DOHH2 (cell line): ENCODE measurements at regions not wholly inside any gene's neighbourhood (a gene's known extent, or its start where the extent isn't known, plus 50 kb on each side); places are given as distances from the start of the nearest gene placed in this dataset.

ENCODE experiments used
- H3F3A ChIP-seq: fragments of 200-600 bp; sonication (generic), shearing (Covaris generic); 2 replicates; pipeline ENCODE4 v1.6.0; 2016; ENCODE audit warnings: antibody characterized with exemption, mild to moderate bottlenecking; ENCODE audit not compliant: control insufficient read depth, insufficient read depth
- H3K27ac ChIP-seq: fragments of 200-600 bp; sonication (generic); 2 replicates; pipeline ENCODE4 v1.5.1; 2014; ENCODE audit warnings: low read depth, mild to moderate bottlenecking, low read length, moderate library complexity
- H3K27me3 ChIP-seq: fragments of 200-600 bp; sonication (generic); 2 replicates; pipeline ENCODE4 v1.6.1; 2014; ENCODE audit warnings: mild to moderate bottlenecking, low read length, mixed read lengths; ENCODE audit not compliant: control insufficient read depth
- H3K36me3 ChIP-seq: fragments of 200-600 bp; sonication (generic); 2 replicates; pipeline ENCODE4 v1.6.1; 2014; ENCODE audit warnings: mild to moderate bottlenecking, low read length, moderate library complexity, mixed read lengths; ENCODE audit not compliant: control insufficient read depth
- H3K4me1 ChIP-seq: fragments of 200-600 bp; sonication (generic); 2 replicates; pipeline ENCODE4 v1.6.1; 2014; ENCODE audit warnings: mild to moderate bottlenecking, low read length, mixed read lengths; ENCODE audit not compliant: control insufficient read depth
- H3K4me2 ChIP-seq: fragments of 200-600 bp; sonication (generic); 2 replicates; pipeline ENCODE4 v1.6.0; 2014; ENCODE audit warnings: mild to moderate bottlenecking, low read length, moderate library complexity
- H3K4me3 ChIP-seq: fragments of 200-600 bp; sonication (generic); 2 replicates; pipeline ENCODE4 v1.5.1; 2014; ENCODE audit warnings: mild to moderate bottlenecking, low read length, mixed read lengths
- H3K79me2 ChIP-seq: fragments of 200-600 bp; sonication (generic); 2 replicates; pipeline ENCODE4 v1.6.1; 2014; ENCODE audit warnings: mild to moderate bottlenecking, low read length, mixed read lengths; ENCODE audit not compliant: control insufficient read depth
- H3K9me2 ChIP-seq: fragments of 200-600 bp; sonication (generic); replicated peaks from 2 replicates; pipeline ENCODE4 v1.6.1; 2014; ENCODE audit warnings: mild to moderate bottlenecking, low read length, mixed read lengths; ENCODE audit not compliant: control insufficient read depth
- H3K9me3 ChIP-seq: fragments of 200-600 bp; sonication (generic); 2 replicates; pipeline ENCODE4 v1.6.1; 2014; ENCODE audit warnings: antibody characterized with exemption, low read length, mixed read lengths; ENCODE audit not compliant: control insufficient read depth, insufficient read depth
- H4K20me1 ChIP-seq: fragments of 200-600 bp; sonication (generic); 2 replicates; pipeline ENCODE4 v1.6.0; 2014; ENCODE audit warnings: low read depth, mild to moderate bottlenecking, antibody characterized with exemption, low read length, moderate library complexity; ENCODE audit not compliant: control insufficient read depth, insufficient read depth
- CTCF ChIP-seq: fragments of 200-600 bp; sonication (generic); IDR thresholded peaks from one replicate; pipeline ENCODE4 v1.5.1; 2014; ENCODE audit warnings: antibody characterized with exemption, mild to moderate bottlenecking, low read depth, low read length; ENCODE audit not compliant: poor library complexity, severe bottlenecking
- EZH2phosphoT487 ChIP-seq: fragments of 200-600 bp; sonication (generic); IDR thresholded peaks from 2 replicates; pipeline ENCODE4 v1.6.1; 2017; ENCODE audit warnings: borderline replicate concordance, mild to moderate bottlenecking, antibody characterized with exemption, low read length, moderate library complexity, mixed read lengths

GRCh38 chr11:109363682-109364081, 58.3 kb upstream of the C11orf87 start:
- Histone ChIP-seq H3K9me2 (no peaks in the 10 kb centered on the region), H3K9me3 (no peaks in the 10 kb centered on the region), H3K4me2 (no peak overlapping the region), H3K4me1 (no peaks in the 10 kb centered on the region), H3K27me3 (no peaks in the 10 kb centered on the region), H3K4me3 (no peak overlapping the region), H3F3A (no peaks in the 10 kb centered on the region), H3K36me3 (no peaks in the 10 kb centered on the region), H3K79me2 (no peaks in the 10 kb centered on the region), H3K27ac (no peak overlapping the region), H4K20me1 (no peaks in the 10 kb centered on the region)
- TF ChIP-seq CTCF, result no peak
- no peak for TF ChIP-seq EZH2phosphoT487

- Histone ChIP-seq H3K4me1 (no peaks in the 10 kb centered on the region), H3K4me2 (no peak overlapping the region)
Measured at GRCh38 chr11:109364851-109365250, 57.1 kb upstream of the C11orf87 start.

GRCh38 chr11:109371444-109372176, 50.4 kb upstream of the C11orf87 start:
- no peak overlapping the region for H3K4me2 ChIP-seq
- H3K27me3 ChIP-seq, result no peaks in the 10 kb centered on the region
- H3K79me2 ChIP-seq, result no peaks in the 10 kb centered on the region
- no peaks in the 10 kb centered on the region for H3K9me2 ChIP-seq
- no peaks in the 10 kb centered on the region for H3K9me3 ChIP-seq
- H3F3A ChIP-seq, result no peaks in the 10 kb centered on the region
- H3K36me3 ChIP-seq, result no peaks in the 10 kb centered on the region
- H4K20me1 ChIP-seq, result no peaks in the 10 kb centered on the region
- no peaks in the 10 kb centered on the region for H3K4me1 ChIP-seq
- no peak overlapping the region for H3K4me3 ChIP-seq
- TF ChIP-seq EZH2phosphoT487, result no peak
- no peak for TF ChIP-seq CTCF
- no peak overlapping the region for H3K27ac ChIP-seq

More at GRCh38 chr11:109364851-109365250, 57.1 kb upstream of the C11orf87 start:
- H3K79me2 ChIP-seq, result no peaks in the 10 kb centered on the region
- H3K27ac ChIP-seq, result no peak overlapping the region
- no peak overlapping the region for H3K4me3 ChIP-seq
- no peaks in the 10 kb centered on the region for H3K36me3 ChIP-seq
- H3K9me2 ChIP-seq, result no peaks in the 10 kb centered on the region
- H3K9me3 ChIP-seq, result no peaks in the 10 kb centered on the region
- no peaks in the 10 kb centered on the region for H3K27me3 ChIP-seq
- H4K20me1 ChIP-seq, result no peaks in the 10 kb centered on the region
- TF ChIP-seq EZH2phosphoT487, result no peak
- no peak for TF ChIP-seq CTCF
- H3F3A ChIP-seq, result no peaks in the 10 kb centered on the region
